ENCODE measurements at regions not wholly inside any gene's neighbourhood (a gene's known extent, or its start where the extent isn't known, plus 50 kb on each side); places are given as distances from the start of the nearest gene placed in this dataset.

- DNase-seq (ENCODE audit: low read depth, low spot score), result no peak
These were observed 224.1 kb upstream of the PARD3B start for GRCh38 chr2:204321027-204321800.

DNA sequence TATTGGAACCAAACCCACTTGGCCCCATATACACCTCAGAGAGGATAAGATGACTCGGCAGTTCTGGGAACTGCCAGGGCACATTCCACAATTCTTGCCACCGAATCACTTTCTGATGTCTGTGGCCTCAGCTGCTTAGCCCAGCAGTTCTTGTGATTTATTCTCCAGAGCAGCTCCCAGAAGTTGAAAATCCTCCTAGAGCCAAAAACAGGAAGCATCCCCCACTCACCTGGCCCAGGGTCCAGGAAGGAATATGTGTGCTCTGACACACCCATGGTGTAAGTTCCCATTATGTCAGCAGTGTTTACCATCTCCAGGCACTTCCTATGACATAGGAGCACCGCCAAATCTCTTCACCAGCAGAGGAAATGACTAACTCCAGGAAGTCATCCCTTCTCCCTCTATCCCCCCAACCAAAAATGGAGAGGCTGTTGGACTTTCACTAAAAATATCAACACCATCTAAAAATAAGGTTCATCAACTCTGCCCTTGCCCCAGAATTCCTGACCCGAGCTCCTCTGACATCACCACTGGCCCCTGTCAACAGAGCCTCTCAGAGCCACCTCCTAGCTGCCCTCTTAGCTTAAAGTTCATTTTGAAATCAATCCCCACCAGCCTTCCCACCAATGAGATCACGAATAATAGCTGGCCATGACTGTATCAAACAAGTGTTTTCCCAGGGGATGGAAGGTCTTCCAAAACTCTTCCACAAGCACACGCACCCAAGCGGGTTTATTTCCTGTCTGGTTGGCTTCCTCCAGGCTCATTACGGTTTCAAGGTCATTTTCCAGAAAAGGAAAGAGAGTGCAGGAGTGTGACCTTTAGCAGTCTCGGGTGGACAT, 223.1 kb upstream of the PARD3B start:
- no peak for DNase-seq (ENCODE audit: low read depth, low spot score)

GRCh38 chr2:204325468-204325867, 219.8 kb upstream of the PARD3B start:
- peak; percentile 73 for DNase-seq (ENCODE audit: low read depth, low spot score)

DNA sequence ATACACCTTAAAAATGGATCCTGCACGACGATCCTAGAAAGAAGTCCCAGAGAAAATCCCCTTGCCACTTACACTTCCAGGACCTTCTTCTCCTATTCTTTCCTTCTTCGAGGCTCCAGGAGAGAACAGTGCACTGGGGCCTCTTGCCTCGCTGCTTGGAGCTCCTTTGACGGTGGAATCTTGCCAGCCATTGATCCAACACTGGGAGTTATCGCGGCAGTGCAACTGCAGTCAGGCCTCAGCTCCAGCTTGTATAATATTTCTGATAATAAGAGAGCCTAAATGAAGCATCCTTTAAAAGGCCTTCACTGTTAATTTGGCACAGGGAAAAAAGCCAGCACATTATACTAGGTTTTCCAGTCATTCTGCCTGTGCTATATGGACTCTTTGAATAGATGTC, 216.9 kb upstream of the PARD3B start:
- DNase-seq (ENCODE audit: low read depth, low spot score), result no peak

GRCh38 chr2:204329016-204329415, 216.3 kb upstream of the PARD3B start:
- no peak for DNase-seq (ENCODE audit: low read depth, low spot score)

DNA sequence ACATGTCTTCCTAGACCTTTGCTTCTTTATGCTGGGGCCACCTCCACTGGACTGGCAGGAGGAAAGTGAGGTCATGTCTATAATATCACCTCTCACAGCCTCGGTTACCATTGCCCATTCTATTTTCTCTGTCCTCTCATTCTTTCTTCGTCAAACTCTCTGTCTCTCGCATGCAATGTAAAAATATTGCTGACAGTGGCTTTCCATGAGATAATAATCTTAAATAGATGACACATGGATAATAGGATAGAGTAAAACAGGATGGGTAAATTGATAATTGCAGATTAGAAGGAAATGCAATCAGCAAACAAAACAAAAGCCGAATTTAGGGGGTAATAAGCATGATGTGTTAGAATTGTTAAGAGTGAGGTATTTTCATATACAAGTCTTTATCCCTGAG, 215.7 kb upstream of the PARD3B start:
- no peak for DNase-seq (ENCODE audit: low read depth, low spot score)

- no peak for DNase-seq (ENCODE audit: low read depth, low spot score)
These were observed 214.1 kb upstream of the PARD3B start for GRCh38 chr2:204331180-204331579.

DNA sequence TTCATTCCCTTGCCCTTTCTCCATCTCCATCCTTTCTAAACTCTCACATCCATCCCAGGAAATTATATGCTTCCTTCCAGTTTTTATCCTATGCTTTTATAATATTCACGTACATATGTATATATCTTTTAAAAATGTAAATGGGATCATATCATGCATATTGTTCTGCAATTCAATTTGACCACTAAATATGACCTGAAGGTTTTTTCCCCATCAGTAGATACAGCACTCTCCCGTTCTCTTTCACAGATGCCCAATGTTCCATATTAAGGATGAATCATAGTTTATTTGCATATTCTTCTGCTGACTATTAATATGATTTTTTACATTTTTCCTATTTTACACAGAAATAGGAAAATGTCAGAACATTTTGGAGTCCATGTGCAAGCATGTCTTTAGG, 213.3 kb upstream of the PARD3B start:
- no peak for DNase-seq (ENCODE audit: low read depth, low spot score)

- no peak for DNase-seq (ENCODE audit: low read depth, low spot score)
These were observed 212.6 kb upstream of the PARD3B start for GRCh38 chr2:204332706-204333105.

DNA sequence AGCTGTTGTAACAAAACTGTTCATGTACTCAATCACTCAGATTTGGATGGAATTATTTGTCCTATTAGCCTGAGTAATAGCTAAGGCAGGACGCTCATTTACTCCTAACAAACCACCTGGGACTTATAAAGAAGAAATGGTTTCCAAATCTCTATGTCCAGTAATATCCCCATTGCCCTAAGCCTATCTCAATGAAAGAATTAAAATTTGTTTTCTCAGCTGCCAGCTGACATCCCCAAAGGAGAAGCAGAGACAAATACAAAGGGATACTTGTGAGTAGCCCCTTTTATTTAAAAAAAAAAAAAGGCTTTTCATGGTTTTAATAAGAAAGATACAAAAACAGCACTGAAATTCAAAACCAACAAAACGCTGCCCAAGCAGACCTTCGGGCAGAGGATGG, 211.4 kb upstream of the PARD3B start:
- no peak for DNase-seq (ENCODE audit: low read depth, low spot score)

- DNase-seq (ENCODE audit: low read depth, low spot score), result no peak
These were observed 209.7 kb upstream of the PARD3B start for GRCh38 chr2:204335451-204336058.

DNA sequence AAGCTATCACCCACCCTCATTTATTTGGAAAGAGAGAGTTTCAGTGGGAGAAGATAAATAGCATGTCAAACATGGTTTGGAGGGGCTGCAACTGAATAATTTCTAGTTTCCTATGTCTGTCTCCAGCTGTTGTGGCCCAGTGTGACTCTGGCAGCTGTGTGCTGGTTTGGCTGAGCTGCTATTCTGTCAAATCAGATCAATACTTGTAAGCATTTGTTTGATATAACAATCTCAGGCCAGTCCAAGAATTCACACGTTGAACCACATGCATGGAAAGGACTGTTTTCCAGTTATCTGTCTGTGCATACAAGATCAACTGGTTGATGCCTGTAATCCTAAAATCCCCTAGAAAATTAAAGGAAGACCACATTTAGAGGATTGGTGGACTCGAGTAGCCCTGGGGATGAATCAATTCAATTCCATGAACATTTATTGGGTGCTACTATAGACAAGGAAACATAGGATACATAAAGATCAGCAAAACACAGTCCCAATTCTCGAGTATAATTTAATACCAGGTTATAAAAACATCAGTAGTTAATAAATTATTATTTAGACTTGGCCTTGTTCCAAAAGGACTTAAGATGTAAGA, 209.0 kb upstream of the PARD3B start:
- DNase-seq (ENCODE audit: low read depth, low spot score), result no peak

GRCh38 chr2:204337638-204338037, 207.6 kb upstream of the PARD3B start:
- no peak for DNase-seq (ENCODE audit: low read depth, low spot score)

DNA sequence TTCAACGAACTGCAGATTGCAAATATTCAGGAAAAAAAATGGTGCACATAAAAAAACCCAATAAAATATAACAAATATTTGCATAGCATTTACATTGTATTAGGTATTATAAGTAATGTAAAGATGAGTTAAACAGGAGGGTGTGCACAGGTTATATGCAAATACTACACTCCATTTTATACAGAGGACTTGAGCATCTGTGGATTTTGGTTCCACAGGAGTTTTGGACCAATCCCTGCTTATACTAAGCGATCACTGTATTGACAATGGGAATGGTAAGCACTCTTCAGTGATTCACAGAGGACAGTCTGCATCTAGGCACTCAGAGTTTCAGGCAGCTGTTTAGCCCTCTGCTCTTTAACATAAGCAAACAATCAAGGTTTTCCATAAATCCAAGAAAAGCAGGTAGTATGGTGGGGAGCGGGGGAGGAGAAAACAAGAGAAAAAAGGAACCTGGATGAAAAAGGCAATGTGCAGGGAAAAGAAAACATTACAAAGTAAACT, 206.0 kb upstream of the PARD3B start:
- DNase-seq (ENCODE audit: low read depth, low spot score), result no peak

DNA sequence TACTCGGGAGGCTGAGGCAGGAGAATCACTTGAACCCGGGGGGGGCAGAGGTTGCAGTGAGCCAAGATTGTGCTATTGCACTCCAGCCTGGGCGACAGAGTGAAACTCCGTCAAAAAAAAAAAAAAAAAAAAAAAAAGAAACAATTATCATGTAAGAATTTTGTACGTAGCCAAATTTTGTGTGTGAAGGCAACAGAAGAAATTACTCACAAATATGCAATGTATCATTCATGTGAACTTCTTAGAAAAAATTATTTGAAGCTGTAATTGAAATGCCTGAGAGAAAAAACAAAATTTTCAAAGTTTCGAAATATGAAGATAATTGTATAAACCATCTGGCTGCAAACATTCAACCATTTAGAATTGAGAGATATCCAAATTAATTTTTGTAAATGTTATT, 204.8 kb upstream of the PARD3B start:
- no peak for DNase-seq (ENCODE audit: low read depth, low spot score)

- DNase-seq (ENCODE audit: low read depth, low spot score), result no peak
These were observed 203.4 kb upstream of the PARD3B start for GRCh38 chr2:204341887-204342276.

- no peak for DNase-seq (ENCODE audit: low read depth, low spot score)
These were observed 201.6 kb upstream of the PARD3B start for GRCh38 chr2:204343685-204344084.

GRCh38 chr2:204344119-204344518, 201.2 kb upstream of the PARD3B start:
- no peak for DNase-seq (ENCODE audit: low read depth, low spot score)

- DNase-seq (ENCODE audit: low read depth, low spot score), result no peak
These were observed 198.4 kb upstream of the PARD3B start for GRCh38 chr2:204346906-204347305.

- DNase-seq (ENCODE audit: low read depth, low spot score), result no peak
These were observed 191.5 kb upstream of the PARD3B start for GRCh38 chr2:204353823-204354222.

- no peak for DNase-seq (ENCODE audit: low read depth, low spot score)
These were observed 190.8 kb upstream of the PARD3B start for GRCh38 chr2:204354442-204354856.

DNA sequence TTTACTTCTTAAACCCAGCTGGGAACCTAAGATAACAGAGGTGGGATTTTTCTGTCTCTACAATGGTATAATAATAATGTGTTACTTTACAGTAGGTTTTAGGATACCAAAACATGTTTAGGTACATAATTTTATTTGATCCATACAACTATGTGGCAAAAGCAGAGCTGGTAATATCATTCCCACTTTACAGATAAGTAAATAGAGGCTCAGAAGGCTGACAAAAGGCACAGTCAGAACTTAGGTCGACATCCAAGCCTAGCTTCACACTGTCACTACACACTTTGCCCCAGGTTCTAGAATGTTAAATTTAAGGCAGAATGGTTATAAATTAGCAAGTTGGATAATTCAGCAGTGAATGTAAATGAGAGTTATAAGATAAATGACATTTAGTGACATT, 189.6 kb upstream of the PARD3B start:
- no peak for DNase-seq (ENCODE audit: low read depth, low spot score)
